Sigmoid colon (tissue), 4 donors: ENCODE measurements at regions not wholly inside any gene's neighbourhood (a gene's known extent, or its start where the extent isn't known, plus 50 kb on each side); places are given as distances from the start of the nearest gene placed in this dataset.
"Not testable (repeated sequence)": the region's sequence is repeated elsewhere in the genome, so short reads cannot be mapped to it uniquely, and the experiment has no call there.

Experiments
- CTCF ChIP-seq, 4 experiments: fragments of 450-650 bp in 3 of 4; fragments of 200-600 bp in 1 of 4; IDR thresholded peaks; one replicate each; pipeline ENCODE4 v1.5.1; 2016 to 2019; ENCODE audit warnings: antibody characterized with exemption in 4 of 4, mild to moderate bottlenecking in 3 of 4, moderate library complexity in 2 of 4
- EP300 ChIP-seq, 4 donors: sonication (generic); formaldehyde crosslinking; IDR thresholded peaks; one replicate each; pipeline ENCODE4 v1.6.1; 2017; ENCODE audit warnings: antibody characterized with exemption in 4 of 4
- POLR2A ChIP-seq, 2 donors: fragments of 450-650 bp; IDR thresholded peaks; one replicate each; pipeline ENCODE4 v1.6.1; 2016; ENCODE audit warnings: antibody characterized with exemption in 2 of 2, mild to moderate bottlenecking in 2 of 2, moderate library complexity in 2 of 2
- POLR2AphosphoS5 ChIP-seq, 4 donors: sonication (generic); formaldehyde crosslinking; IDR thresholded peaks; one replicate each; pipeline ENCODE4 v1.6.1; 2017; ENCODE audit warnings: antibody characterized with exemption in 4 of 4

GRCh38 chr5:34378498-34378897 lies 277.6 kb upstream of the RAI14 start:
- not testable (repeated sequence) for TF ChIP-seq POLR2A, CTCF, EP300, POLR2AphosphoS5 (IDR thresholded peaks at IDR 0.05)
